ENCODE measurements at regions not wholly inside any gene's neighbourhood (a gene's known extent, or its start where the extent isn't known, plus 50 kb on each side); places are given as distances from the start of the nearest gene placed in this dataset.

- TF ChIP-seq, protein P1, sequence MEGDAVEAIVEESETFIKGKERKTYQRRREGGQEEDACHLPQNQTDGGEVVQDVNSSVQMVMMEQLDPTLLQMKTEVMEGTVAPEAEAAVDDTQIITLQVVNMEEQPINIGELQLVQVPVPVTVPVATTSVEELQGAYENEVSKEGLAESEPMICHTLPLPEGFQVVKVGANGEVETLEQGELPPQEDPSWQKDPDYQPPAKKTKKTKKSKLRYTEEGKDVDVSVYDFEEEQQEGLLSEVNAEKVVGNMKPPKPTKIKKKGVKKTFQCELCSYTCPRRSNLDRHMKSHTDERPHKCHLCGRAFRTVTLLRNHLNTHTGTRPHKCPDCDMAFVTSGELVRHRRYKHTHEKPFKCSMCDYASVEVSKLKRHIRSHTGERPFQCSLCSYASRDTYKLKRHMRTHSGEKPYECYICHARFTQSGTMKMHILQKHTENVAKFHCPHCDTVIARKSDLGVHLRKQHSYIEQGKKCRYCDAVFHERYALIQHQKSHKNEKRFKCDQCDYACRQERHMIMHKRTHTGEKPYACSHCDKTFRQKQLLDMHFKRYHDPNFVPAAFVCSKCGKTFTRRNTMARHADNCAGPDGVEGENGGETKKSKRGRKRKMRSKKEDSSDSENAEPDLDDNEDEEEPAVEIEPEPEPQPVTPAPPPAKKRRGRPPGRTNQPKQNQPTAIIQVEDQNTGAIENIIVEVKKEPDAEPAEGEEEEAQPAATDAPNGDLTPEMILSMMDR (IDR thresholded peaks at IDR 0.05; ENCODE audit: poor library complexity, severe bottlenecking), result no peak
- TF ChIP-seq REST (IDR thresholded peaks at IDR 0.05; ENCODE audit: borderline replicate concordance) (no peak), SMC3 (conservative IDR thresholded peaks at IDR 0.05; ENCODE audit: poor library complexity) (no peak), TAF1 (IDR thresholded peaks at IDR 0.05; ENCODE audit: low read depth) (no peak), EZH2 (IDR thresholded peaks at IDR 0.05; ENCODE audit: borderline replicate concordance, insufficient read depth, low read length, poor library complexity, severe bottlenecking) (no peak), EP300 (conservative IDR thresholded peaks at IDR 0.05; ENCODE audit: poor library complexity, severe bottlenecking) (no peak), MXI1 (conservative IDR thresholded peaks at IDR 0.05; ENCODE audit: poor library complexity, severe bottlenecking) (no peak), POLR2AphosphoS5 (IDR thresholded peaks at IDR 0.05) (no peak), RAD21 (conservative IDR thresholded peaks at IDR 0.05) (no peak)
- peak overlapping the region; percentile 73 for H3K27ac ChIP-seq (ENCODE audit: low read length)
- no peaks in the 10 kb centered on the region for H3K27me3 ChIP-seq (ENCODE audit: insufficient read depth, low read depth, low read length)
- peak overlapping the region; percentile 55 for H3K4me3 ChIP-seq (ENCODE audit: low read length)
- peak overlapping the region; percentile 17 for H3K9ac ChIP-seq (ENCODE audit: low read length)
- no peaks in the 10 kb centered on the region for H3K36me3 ChIP-seq (ENCODE audit: insufficient read depth, low read length)
- peak overlapping the region; percentile 98 for H3K4me2 ChIP-seq (ENCODE audit: low read length)
- peak overlapping the region; percentile 1 for H2AFZ ChIP-seq (ENCODE audit: low read depth, low read length)
- no peaks in the 10 kb centered on the region for H3K9me3 ChIP-seq (ENCODE audit: low read length)
- H3K79me2 ChIP-seq (replicated peaks; ENCODE audit: insufficient read depth, low read length), result no peaks in the 10 kb centered on the region
- peaks cover 8% of the 10 kb centered on the region for H3F3A ChIP-seq (ENCODE audit: insufficient read depth, low read length, poor library complexity, severe bottlenecking)
- no peaks in the 10 kb centered on the region for H4K20me1 ChIP-seq (ENCODE audit: insufficient read depth)
- H3K9me2 ChIP-seq (ENCODE audit: insufficient read depth, low read length), result no peaks in the 10 kb centered on the region
Measured at GRCh38 chr6:17225767-17226630, 55.2 kb upstream of the RBM24 start.

- no peaks in the 10 kb centered on the region for H3K9me3 ChIP-seq (ENCODE audit: low read length)
- H3K9ac ChIP-seq (ENCODE audit: low read length), result peak overlapping the region; percentile 17
- peak overlapping the region; percentile 98 for H3K4me2 ChIP-seq (ENCODE audit: low read length)
- no peaks in the 10 kb centered on the region for H3K27me3 ChIP-seq (ENCODE audit: insufficient read depth, low read depth, low read length)
- peak overlapping the region; percentile 1 for H2AFZ ChIP-seq (ENCODE audit: low read depth, low read length)
- H3F3A ChIP-seq (ENCODE audit: insufficient read depth, low read length, poor library complexity, severe bottlenecking), result peaks cover 8% of the 10 kb centered on the region
- H3K79me2 ChIP-seq (replicated peaks; ENCODE audit: insufficient read depth, low read length), result no peaks in the 10 kb centered on the region
- TF ChIP-seq REST (IDR thresholded peaks at IDR 0.05; ENCODE audit: borderline replicate concordance), result no peak
- no peak for TF ChIP-seq POLR2AphosphoS5 (IDR thresholded peaks at IDR 0.05)
- TF ChIP-seq EP300 (conservative IDR thresholded peaks at IDR 0.05; ENCODE audit: poor library complexity, severe bottlenecking), result peak; percentile 43
- peak overlapping the region; percentile 55 for H3K4me3 ChIP-seq (ENCODE audit: low read length)
- H3K27ac ChIP-seq (ENCODE audit: low read length), result peak overlapping the region; percentile 73
- no peaks in the 10 kb centered on the region for H4K20me1 ChIP-seq (ENCODE audit: insufficient read depth)
- no peaks in the 10 kb centered on the region for H3K9me2 ChIP-seq (ENCODE audit: insufficient read depth, low read length)
- H3K36me3 ChIP-seq (ENCODE audit: insufficient read depth, low read length), result no peaks in the 10 kb centered on the region
Measured at GRCh38 chr6:17226786-17227233, 54.4 kb upstream of the RBM24 start.
